H9 (cell line): ENCODE measurements at regions not wholly inside any gene's neighbourhood (a gene's known extent, or its start where the extent isn't known, plus 50 kb on each side); places are given as distances from the start of the nearest gene placed in this dataset.
"Not testable (repeated sequence)": the region's sequence is repeated elsewhere in the genome, so short reads cannot be mapped to it uniquely, and the experiment has no call there.

Source experiments
- DNase-seq: peaks from one replicate; pipeline ENCODE4 v3.0.0-alpha.2; 2017
- H2AFZ ChIP-seq: one replicate; pipeline ENCODE4 v1.6.1; 2013; ENCODE audit warnings: mild to moderate bottlenecking, low read length, control low read depth, moderate library complexity
- H2AK5ac ChIP-seq: 2 replicates; pipeline ENCODE4 v1.6.1; 2013; ENCODE audit warnings: low read length, control low read depth, mixed read lengths; ENCODE audit not compliant: insufficient read length
- H2BK120ac ChIP-seq: one replicate; pipeline ENCODE4 v1.6.1; 2013; ENCODE audit warnings: low read depth, mild to moderate bottlenecking, low read length, control low read depth, inconsistent platforms; ENCODE audit not compliant: poor library complexity, severe bottlenecking
- H2BK12ac ChIP-seq: 2 replicates; pipeline ENCODE4 v1.6.1; 2013; ENCODE audit warnings: low read length, control low read depth, mixed read lengths, low read depth; ENCODE audit not compliant: insufficient read length
- H2BK15ac ChIP-seq: 2 replicates; pipeline ENCODE4 v1.6.1; 2013; ENCODE audit warnings: low read depth, low read length, control low read depth
- H2BK20ac ChIP-seq: one replicate; pipeline ENCODE4 v1.6.1; 2013; ENCODE audit warnings: low read depth, mild to moderate bottlenecking, low read length, control low read depth, inconsistent platforms; ENCODE audit not compliant: poor library complexity, severe bottlenecking
- H2BK5ac ChIP-seq: 2 replicates; pipeline ENCODE4 v1.6.1; 2013; ENCODE audit warnings: low read length, control low read depth, mixed read lengths; ENCODE audit not compliant: insufficient read length
- H3K14ac ChIP-seq: 2 replicates; pipeline ENCODE4 v1.6.1; 2013; ENCODE audit warnings: low read length, control low read depth; ENCODE audit not compliant: insufficient read depth
- H3K18ac ChIP-seq: 2 replicates; pipeline ENCODE4 v1.6.1; 2013; ENCODE audit warnings: low read depth, mild to moderate bottlenecking, mixed read lengths, low read length, control low read depth; ENCODE audit not compliant: insufficient read length
- H3K23ac ChIP-seq: 2 replicates; pipeline ENCODE4 v1.6.1; 2013; ENCODE audit warnings: low read length, control low read depth, mixed read lengths, low read depth; ENCODE audit not compliant: insufficient read length
- H3K23me2 ChIP-seq: 2 replicates; pipeline ENCODE4 v1.6.1; 2013; ENCODE audit warnings: low read depth, mild to moderate bottlenecking, mixed read lengths, low read length, control low read depth; ENCODE audit not compliant: insufficient read length, poor library complexity, severe bottlenecking
- H3K27ac ChIP-seq: 2 replicates; pipeline ENCODE4 v1.5.1; 2013; ENCODE audit warnings: low read length, control low read depth, mixed read lengths, low read depth; ENCODE audit not compliant: insufficient read length
- H3K27me3 ChIP-seq: 2 replicates; pipeline ENCODE4 v1.6.1; 2013; ENCODE audit warnings: low read length, control low read depth, inconsistent platforms; ENCODE audit not compliant: insufficient read depth
- H3K4ac ChIP-seq: 2 replicates; pipeline ENCODE4 v1.6.1; 2013; ENCODE audit warnings: low read depth, mild to moderate bottlenecking, control low read depth, inconsistent platforms, low read length, moderate library complexity
- H3K4me1 ChIP-seq: 2 replicates; pipeline ENCODE4 v1.6.1; 2013; ENCODE audit warnings: low read length, control low read depth, inconsistent platforms; ENCODE audit not compliant: insufficient read depth
- H3K4me2 ChIP-seq: 2 replicates; pipeline ENCODE4 v1.6.1; 2013; ENCODE audit warnings: low read length, control low read depth, mixed read lengths; ENCODE audit not compliant: insufficient read length, insufficient read depth
- H3K56ac ChIP-seq: 2 replicates; pipeline ENCODE4 v1.6.1; 2013; ENCODE audit warnings: low read depth, mild to moderate bottlenecking, mixed read lengths, low read length, control low read depth; ENCODE audit not compliant: insufficient read length
- H3K79me1 ChIP-seq: 2 replicates; pipeline ENCODE4 v1.6.1; 2013; ENCODE audit warnings: low read depth, mild to moderate bottlenecking, moderate library complexity, low read length, control low read depth, inconsistent platforms; ENCODE audit not compliant: insufficient read depth, poor library complexity, severe bottlenecking
- H3K79me2 ChIP-seq: 2 replicates; pipeline ENCODE4 v1.6.1; 2013; ENCODE audit warnings: low read length, control low read depth, inconsistent platforms; ENCODE audit not compliant: insufficient read depth
- H3K9ac ChIP-seq: 2 replicates; pipeline ENCODE4 v1.6.1; 2013; ENCODE audit warnings: low read length, control low read depth, mixed read lengths; ENCODE audit not compliant: insufficient read length; ENCODE audit errors: extremely low read depth
- H3K9me3 ChIP-seq: one replicate; pipeline ENCODE4 v1.6.1; 2013; ENCODE audit warnings: low read depth, low read length, inconsistent platforms; ENCODE audit not compliant: control insufficient read depth
- H3T11ph ChIP-seq: one replicate; pipeline ENCODE4 v1.6.1; 2013; ENCODE audit warnings: mild to moderate bottlenecking, low read length, control low read depth, inconsistent platforms
- H4K20me1 ChIP-seq: one replicate; pipeline ENCODE4 v1.6.1; 2013; ENCODE audit not compliant: control insufficient read depth, insufficient read length, insufficient read depth
- H4K5ac ChIP-seq: 2 replicates; pipeline ENCODE4 v1.6.1; 2013; ENCODE audit warnings: low read depth, mild to moderate bottlenecking, mixed read lengths, low read length, control low read depth; ENCODE audit not compliant: insufficient read length
- H4K8ac ChIP-seq: replicated peaks from 2 replicates; pipeline ENCODE4 v1.6.1; 2013; ENCODE audit warnings: low read length, control low read depth, mixed read lengths, low read depth; ENCODE audit not compliant: insufficient read length
- H4K91ac ChIP-seq: 2 replicates; pipeline ENCODE4 v1.6.1; 2013; ENCODE audit warnings: low read depth, mild to moderate bottlenecking, moderate library complexity, mixed read lengths, low read length, control low read depth; ENCODE audit not compliant: insufficient read length
- H3K27ac Mint-ChIP-seq, 3 experiments: 2 replicates in 2 of 3; 3 replicates in 1 of 3; pipeline ENCODE4 v1.8.0; 2020 to 2021; ENCODE audit warnings: mixed read lengths in 3 of 3, mild to moderate bottlenecking in 1 of 3, moderate library complexity in 1 of 3
- H3K27me3 Mint-ChIP-seq: 2 replicates; pipeline ENCODE4 v1.8.0; 2021; ENCODE audit warnings: low read depth, mild to moderate bottlenecking, moderate library complexity, mixed read lengths
- H3K36me3 Mint-ChIP-seq, 3 experiments: 2 replicates in 2 of 3; 3 replicates in 1 of 3; pipeline ENCODE4 v1.8.0; 2020 to 2021; ENCODE audit warnings: low read depth in 3 of 3, mixed read lengths in 3 of 3; ENCODE audit not compliant: insufficient read depth in 1 of 3
- H3K4me1 Mint-ChIP-seq, 2 experiments: 2 replicates each; pipeline ENCODE4 v1.8.0; 2020; ENCODE audit warnings: mixed read lengths in 2 of 2
- H3K4me3 Mint-ChIP-seq, 2 experiments: 2 replicates in 1 of 2; 3 replicates in 1 of 2; pipeline ENCODE4 v1.8.0; 2020 to 2021; ENCODE audit warnings: mild to moderate bottlenecking in 2 of 2, mixed read lengths in 2 of 2, moderate library complexity in 1 of 2
- H3K9me3 Mint-ChIP-seq, 2 experiments: 2 replicates in 1 of 2; 3 replicates in 1 of 2; pipeline ENCODE4 v1.8.0; 2020; ENCODE audit warnings: mild to moderate bottlenecking in 2 of 2, mixed read lengths in 2 of 2, moderate library complexity in 1 of 2
- CTCF ChIP-seq: fragments of 200-600 bp; sonication (generic); conservative IDR thresholded peaks from 3 replicates; pipeline ENCODE4 v1.8.0; 2021; ENCODE audit warnings: antibody characterized with exemption, mild to moderate bottlenecking
- WGBS: extraction: QIAGEN DNeasy Blood & Tissue Kit; methylation state at CpG from one replicate; pipeline ENCODE4 v1.1.7; 2013; ENCODE audit warnings: missing lambda C conversion rate, low lambda C conversion rate, mixed read lengths; ENCODE audit not compliant: insufficient read length; ENCODE audit errors: extremely low coverage; 5-methylcytosine and 5-hydroxymethylcytosine counted together

DNA sequence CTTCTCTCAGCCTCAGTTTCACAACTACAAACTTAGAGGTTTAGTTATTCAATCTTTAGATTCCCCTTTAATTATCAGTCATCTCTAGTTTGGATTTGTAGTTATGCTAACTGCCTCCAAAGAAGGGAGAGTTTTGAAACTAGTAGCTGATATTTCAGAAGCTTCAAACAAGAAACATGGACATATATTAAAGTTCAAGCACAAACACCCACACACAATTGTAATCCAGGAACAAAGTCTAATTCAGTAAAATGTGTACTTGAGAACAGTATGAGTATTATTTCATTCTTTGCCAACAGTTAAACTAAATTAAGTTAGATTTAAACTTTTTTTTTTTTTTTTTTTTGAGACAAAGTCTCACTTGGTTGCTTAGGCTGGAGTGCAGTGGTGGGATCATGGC is 71.2 kb upstream of the ABCA1 start:
- Histone ChIP-seq H3K18ac (no peak overlapping the region), H3K23me2 (no peaks in the 10 kb centered on the region), H3K4ac (no peak overlapping the region), H3K4me1 (no peaks in the 10 kb centered on the region), H3K9ac (no peak overlapping the region), H2AK5ac (no peak overlapping the region), H4K20me1 (no peaks in the 10 kb centered on the region), H4K91ac (no peak overlapping the region), H3K79me2 (no peaks in the 10 kb centered on the region), H3K4me2 (no peak overlapping the region), H2BK120ac (no peak overlapping the region), H3K27me3 (no peaks in the 10 kb centered on the region), H3K27ac (no peak overlapping the region), H3T11ph (no peak overlapping the region), H2AFZ (no peak overlapping the region), H2BK20ac (no peak overlapping the region), H2BK15ac (no peak overlapping the region), H3K79me1 (no peaks in the 10 kb centered on the region), H4K8ac (no peak overlapping the region), H3K56ac (no peak overlapping the region), H3K14ac (no peak overlapping the region), H2BK12ac (no peak overlapping the region), H2BK5ac (no peak overlapping the region), H3K23ac (no peak overlapping the region), H4K5ac (no peak overlapping the region), H3K9me3 (no peaks in the 10 kb centered on the region)
- no peaks in the 10 kb centered on the region for H3K27me3 Mint-ChIP-seq
- H3K4me1 Mint-ChIP-seq: peaks cover 27 to 28% of the 10 kb centered on the region in 2 experiments
- H3K27ac Mint-ChIP-seq: no peak overlapping the region
- no peaks in the 10 kb centered on the region for H3K36me3 Mint-ChIP-seq
- DNase-seq: no peak
- no peak overlapping the region for H3K4me3 Mint-ChIP-seq
- no peaks in the 10 kb centered on the region for H3K9me3 Mint-ChIP-seq
- no peak for TF ChIP-seq CTCF

DNA sequence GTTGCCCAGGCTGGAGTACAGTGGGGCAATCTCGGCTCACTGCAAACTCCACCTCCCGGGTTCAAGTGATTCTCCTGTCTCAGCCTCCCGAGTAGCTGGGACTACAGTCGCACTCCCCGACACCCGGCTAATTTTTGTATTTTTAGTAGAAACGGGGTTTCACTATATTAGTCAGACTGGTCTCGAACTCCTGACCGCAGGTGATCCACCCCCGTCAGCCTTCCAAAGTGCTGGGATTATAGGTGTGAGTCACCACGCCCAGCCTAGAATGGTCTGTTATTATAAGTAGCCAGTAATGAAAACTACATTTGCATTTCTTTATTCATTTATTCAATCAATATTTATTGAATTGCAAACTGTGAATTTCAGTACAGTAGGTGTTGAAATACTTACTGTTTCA is 72.6 kb upstream of the ABCA1 start:
- H2BK20ac ChIP-seq, H3K4ac ChIP-seq, H3K9me3 Mint-ChIP-seq, H3K27me3 Mint-ChIP-seq, H3T11ph ChIP-seq, H3K23me2 ChIP-seq, H3K79me1 ChIP-seq, H3K9me3 ChIP-seq, H3K4me1 ChIP-seq, H3K23ac ChIP-seq, H3K14ac ChIP-seq, H3K79me2 ChIP-seq, H2BK15ac ChIP-seq, H2BK12ac ChIP-seq, H2BK5ac ChIP-seq, H4K5ac ChIP-seq, H2AFZ ChIP-seq, H2AK5ac ChIP-seq, H3K27me3 ChIP-seq, H3K27ac ChIP-seq, H3K4me2 ChIP-seq, H3K18ac ChIP-seq, H3K36me3 Mint-ChIP-seq, H3K27ac Mint-ChIP-seq, H4K91ac ChIP-seq, H2BK120ac ChIP-seq, H3K4me3 Mint-ChIP-seq, H4K20me1 ChIP-seq, H3K9ac ChIP-seq, H4K8ac ChIP-seq, H3K56ac ChIP-seq, DNase-seq: not testable (repeated sequence)
- no CpG with 5 or more reads among the region's 11 CpGs for WGBS
- H3K4me1 Mint-ChIP-seq: peaks cover 20% of the 10 kb centered on the region in 2 experiments
